SU-DHL-6 (cell line): ENCODE measurements at regions not wholly inside any gene's neighbourhood (a gene's known extent, or its start where the extent isn't known, plus 50 kb on each side); places are given as distances from the start of the nearest gene placed in this dataset.

Experiments
- H2AFZ ChIP-seq: fragments of 200-600 bp; sonication (generic); 2 replicates; pipeline ENCODE4 v1.6.1; 2014; ENCODE audit warnings: low read depth, mild to moderate bottlenecking, moderate library complexity, mixed read lengths, antibody characterized with exemption, low read length; ENCODE audit not compliant: severe bottlenecking
- H3F3A ChIP-seq: fragments of 200-600 bp; shearing (Covaris generic); 2 replicates; pipeline ENCODE4 v1.6.0; 2016; ENCODE audit warnings: antibody characterized with exemption, mild to moderate bottlenecking; ENCODE audit not compliant: insufficient read depth
- H3K27ac ChIP-seq: fragments of 200-600 bp; sonication (generic); 2 replicates; pipeline ENCODE4 v1.5.1; 2016; ENCODE audit warnings: low read depth, mild to moderate bottlenecking, low read length, moderate library complexity, mixed read lengths
- H3K27me3 ChIP-seq: fragments of 200-600 bp; sonication (generic), shearing (Covaris generic); 2 replicates; pipeline ENCODE4 v1.6.0; 2014; ENCODE audit warnings: mild to moderate bottlenecking, low read length
- H3K36me3 ChIP-seq: fragments of 200-600 bp; sonication (generic); 2 replicates; pipeline ENCODE4 v1.6.1; 2014; ENCODE audit warnings: mild to moderate bottlenecking, low read length, mixed read lengths
- H3K4me2 ChIP-seq: fragments of 300-600, 200-600 bp; shearing (Covaris generic), sonication (generic); 2 replicates; pipeline ENCODE4 v1.6.0; 2014; ENCODE audit warnings: low read length, low read depth, mild to moderate bottlenecking; ENCODE audit not compliant: poor library complexity, severe bottlenecking
- H3K4me3 ChIP-seq: fragments of 200-600 bp; sonication (generic); 2 replicates; pipeline ENCODE4 v1.5.1; 2014; ENCODE audit warnings: antibody characterized with exemption, low read length, mild to moderate bottlenecking, mixed read lengths; ENCODE audit not compliant: insufficient read depth, poor library complexity, severe bottlenecking
- H3K79me2 ChIP-seq: fragments of 200-600 bp; sonication (generic); 2 replicates; pipeline ENCODE4 v1.6.1; 2014; ENCODE audit warnings: mild to moderate bottlenecking, low read length, moderate library complexity; ENCODE audit not compliant: insufficient read depth
- H3K9ac ChIP-seq: fragments of 200-600 bp; sonication (generic); 2 replicates; pipeline ENCODE4 v1.7.0; 2014; ENCODE audit warnings: mild to moderate bottlenecking, low read length
- H3K9me2 ChIP-seq: fragments of 200-600 bp; sonication (generic); replicated peaks from 2 replicates; pipeline ENCODE4 v1.6.1; 2014; ENCODE audit warnings: low read length; ENCODE audit not compliant: insufficient read depth
- H3K9me3 ChIP-seq: fragments of 200-600 bp; sonication (generic); 2 replicates; pipeline ENCODE4 v1.6.1; 2014; ENCODE audit warnings: low read length, mixed read lengths; ENCODE audit not compliant: insufficient read depth
- H4K20me1 ChIP-seq: fragments of 200-600 bp; sonication (generic); 2 replicates; pipeline ENCODE4 v1.6.1; 2014; ENCODE audit warnings: low read depth, mild to moderate bottlenecking, antibody characterized with exemption, low read length, moderate library complexity, mixed read lengths
- EZH2phosphoT487 ChIP-seq: fragments of 200-600 bp; sonication (generic), shearing (Covaris generic); conservative IDR thresholded peaks from 2 replicates; pipeline ENCODE4 v1.6.1; 2018; ENCODE audit warnings: mild to moderate bottlenecking, antibody characterized with exemption, low read length, moderate library complexity, mixed read lengths
- TF ChIP-seq, protein P1 (sequence below): fragments of 200-600 bp; sonication (generic); IDR thresholded peaks from one replicate; pipeline ENCODE4 v1.5.1; 2017; ENCODE audit warnings: antibody characterized with exemption, mild to moderate bottlenecking, low read length, moderate library complexity; ENCODE audit not compliant: insufficient read depth, poor library complexity, severe bottlenecking

DNA sequence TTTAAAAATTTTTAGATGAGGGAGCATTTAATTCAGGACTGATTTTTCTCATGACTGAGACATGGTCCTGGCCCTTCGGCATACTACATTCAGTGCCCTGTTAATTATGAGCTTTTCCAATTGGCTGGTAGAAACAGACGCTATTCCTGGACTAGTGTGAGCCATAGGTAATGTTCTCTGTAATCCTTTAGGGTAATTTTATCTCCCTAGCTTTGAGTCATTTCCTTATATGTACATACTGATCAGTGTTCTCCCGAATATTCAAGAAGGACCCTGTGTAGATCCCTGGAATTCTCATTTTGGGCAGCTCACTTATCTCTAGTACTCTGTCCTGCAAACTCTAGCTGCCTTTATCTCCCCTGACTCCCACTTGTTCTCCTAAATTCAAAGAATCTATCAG lies 92.6 kb upstream of the NPY start:
- Histone ChIP-seq H3K27ac (no peak overlapping the region), H3K9me2 (no peaks in the 10 kb centered on the region)
- no peak for TF ChIP-seq EZH2phosphoT487
- TF ChIP-seq, protein P1, sequence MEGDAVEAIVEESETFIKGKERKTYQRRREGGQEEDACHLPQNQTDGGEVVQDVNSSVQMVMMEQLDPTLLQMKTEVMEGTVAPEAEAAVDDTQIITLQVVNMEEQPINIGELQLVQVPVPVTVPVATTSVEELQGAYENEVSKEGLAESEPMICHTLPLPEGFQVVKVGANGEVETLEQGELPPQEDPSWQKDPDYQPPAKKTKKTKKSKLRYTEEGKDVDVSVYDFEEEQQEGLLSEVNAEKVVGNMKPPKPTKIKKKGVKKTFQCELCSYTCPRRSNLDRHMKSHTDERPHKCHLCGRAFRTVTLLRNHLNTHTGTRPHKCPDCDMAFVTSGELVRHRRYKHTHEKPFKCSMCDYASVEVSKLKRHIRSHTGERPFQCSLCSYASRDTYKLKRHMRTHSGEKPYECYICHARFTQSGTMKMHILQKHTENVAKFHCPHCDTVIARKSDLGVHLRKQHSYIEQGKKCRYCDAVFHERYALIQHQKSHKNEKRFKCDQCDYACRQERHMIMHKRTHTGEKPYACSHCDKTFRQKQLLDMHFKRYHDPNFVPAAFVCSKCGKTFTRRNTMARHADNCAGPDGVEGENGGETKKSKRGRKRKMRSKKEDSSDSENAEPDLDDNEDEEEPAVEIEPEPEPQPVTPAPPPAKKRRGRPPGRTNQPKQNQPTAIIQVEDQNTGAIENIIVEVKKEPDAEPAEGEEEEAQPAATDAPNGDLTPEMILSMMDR: no peak

DNA sequence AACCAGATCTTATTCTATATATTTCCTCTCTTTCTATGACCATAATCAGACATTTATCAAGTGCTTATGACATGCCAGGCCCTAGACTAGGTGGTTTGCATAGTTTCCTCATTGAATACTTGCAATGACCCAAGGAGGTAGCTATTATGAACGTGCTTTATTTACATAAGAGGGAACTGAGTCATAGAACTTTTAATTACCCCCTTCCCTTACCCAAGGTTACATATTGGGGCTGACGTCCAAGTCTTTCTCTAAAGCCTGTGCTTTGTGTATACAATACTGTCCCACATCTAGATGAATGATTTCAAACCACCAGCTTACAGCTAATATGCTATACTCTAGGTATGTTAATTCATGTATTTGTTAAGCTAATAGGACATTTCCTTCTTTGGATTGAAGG lies 91.9 kb upstream of the NPY start:
- TF ChIP-seq, protein P1: no peak
- TF ChIP-seq EZH2phosphoT487: no peak
- Histone ChIP-seq H3K9me2 (no peaks in the 10 kb centered on the region), H3K36me3 (no peaks in the 10 kb centered on the region), H3K4me2 (no peak overlapping the region), H3F3A (no peaks in the 10 kb centered on the region), H3K27ac (no peak overlapping the region), H4K20me1 (no peaks in the 10 kb centered on the region), H3K4me3 (no peak overlapping the region), H3K9ac (no peak overlapping the region), H2AFZ (no peak overlapping the region), H3K9me3 (no peaks in the 10 kb centered on the region), H3K79me2 (no peaks in the 10 kb centered on the region), H3K27me3 (no peaks in the 10 kb centered on the region)

More for the DNA sequence above, 92.6 kb upstream of the NPY start:
- H3K4me2 ChIP-seq: no peak overlapping the region
- H2AFZ ChIP-seq: no peak overlapping the region
- H3K9ac ChIP-seq: no peak overlapping the region
- no peaks in the 10 kb centered on the region for H3K27me3 ChIP-seq
- no peak overlapping the region for H3K4me3 ChIP-seq
- no peaks in the 10 kb centered on the region for H3F3A ChIP-seq
- H3K9me3 ChIP-seq: no peaks in the 10 kb centered on the region
- H4K20me1 ChIP-seq: no peaks in the 10 kb centered on the region
- H3K79me2 ChIP-seq: no peaks in the 10 kb centered on the region
- no peaks in the 10 kb centered on the region for H3K36me3 ChIP-seq

DNA sequence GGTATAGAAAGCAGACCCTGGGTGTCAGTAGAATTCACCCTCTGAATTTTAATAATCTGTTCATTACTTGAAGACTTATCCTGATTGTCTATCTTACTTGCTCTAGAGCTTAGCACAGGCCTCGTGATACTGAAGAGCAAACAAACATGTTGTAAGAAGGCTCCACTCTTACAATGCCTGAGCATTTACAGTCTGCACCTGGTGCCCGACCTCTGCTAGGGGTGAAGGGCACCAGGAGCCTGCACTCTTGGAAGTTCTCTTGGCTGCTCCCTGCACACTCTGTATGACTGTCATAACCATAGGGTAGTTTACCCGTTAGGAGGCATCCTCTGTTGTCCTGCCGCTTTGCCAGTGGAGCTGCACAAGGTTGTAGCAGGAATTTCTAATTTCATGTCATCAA lies 91.3 kb upstream of the NPY start:
- Histone ChIP-seq H3K27ac (no peak overlapping the region), H3F3A (no peaks in the 10 kb centered on the region), H2AFZ (no peak overlapping the region), H3K4me3 (no peak overlapping the region), H3K9ac (no peak overlapping the region), H3K79me2 (no peaks in the 10 kb centered on the region), H3K9me3 (no peaks in the 10 kb centered on the region), H3K27me3 (no peaks in the 10 kb centered on the region), H3K36me3 (no peaks in the 10 kb centered on the region), H3K4me2 (no peak overlapping the region), H3K9me2 (no peaks in the 10 kb centered on the region), H4K20me1 (no peaks in the 10 kb centered on the region)
- TF ChIP-seq, protein P1: no peak
- no peak for TF ChIP-seq EZH2phosphoT487

DNA sequence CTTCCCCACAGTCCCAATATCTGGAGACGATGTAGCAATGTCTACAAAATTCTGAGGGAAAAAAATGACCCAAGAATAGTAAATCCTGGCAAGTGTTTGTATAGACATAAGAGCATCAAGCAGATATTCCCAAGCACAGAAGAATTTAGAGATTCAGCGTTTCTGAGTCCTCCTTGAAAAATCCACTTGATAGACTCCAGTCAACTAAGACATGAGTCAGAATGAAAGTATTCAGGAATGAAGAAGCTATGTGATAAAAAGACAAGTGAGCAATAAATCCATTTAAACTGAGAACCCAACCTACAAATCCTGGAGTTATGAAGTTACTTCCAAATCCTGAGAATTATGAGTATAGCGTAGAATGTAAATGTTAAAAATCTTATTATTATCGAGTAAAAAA lies 86.1 kb upstream of the NPY start:
- Histone ChIP-seq H3K4me2 (no peak overlapping the region), H3K36me3 (no peaks in the 10 kb centered on the region), H3K27me3 (no peaks in the 10 kb centered on the region), H4K20me1 (no peaks in the 10 kb centered on the region), H3K79me2 (no peaks in the 10 kb centered on the region), H3F3A (no peaks in the 10 kb centered on the region), H3K9me2 (no peaks in the 10 kb centered on the region), H2AFZ (no peak overlapping the region), H3K9ac (no peak overlapping the region), H3K9me3 (no peaks in the 10 kb centered on the region), H3K27ac (no peak overlapping the region), H3K4me3 (no peak overlapping the region)
- no peak for TF ChIP-seq EZH2phosphoT487
- TF ChIP-seq, protein P1: no peak
